Mucosa of descending colon (tissue), 3 donors: ENCODE measurements at regions not wholly inside any gene's neighbourhood (a gene's known extent, or its start where the extent isn't known, plus 50 kb on each side); places are given as distances from the start of the nearest gene placed in this dataset.

Experiments
- ATAC-seq: fragments of 200-7000 bp; cut with Tn5 transposase; one replicate; pipeline ENCODE4 v1.9.1; 2020; ENCODE audit warnings: mild to moderate bottlenecking, moderate library complexity
- DNase-seq, 3 donors: peaks; one replicate each; pipeline ENCODE4 v3.0.0-alpha.2; 2020
- H3K36me3 ChIP-seq: fragments of 200-600 bp; one replicate; pipeline ENCODE4 v1.8.0; 2021; ENCODE audit warnings: low read depth, mild to moderate bottlenecking
- H3K4me1 ChIP-seq: fragments of 200-600 bp; one replicate; pipeline ENCODE4 v1.8.0; 2021; ENCODE audit warnings: low read depth, mild to moderate bottlenecking
- H3K4me3 ChIP-seq: fragments of 200-600 bp; one replicate; pipeline ENCODE4 v1.8.0; 2021; ENCODE audit warnings: mild to moderate bottlenecking
- H3K9me3 ChIP-seq: fragments of 200-600 bp; one replicate; pipeline ENCODE4 v1.8.0; 2021; ENCODE audit warnings: mild to moderate bottlenecking
- CTCF ChIP-seq: fragments of 200-600 bp; IDR thresholded peaks from one replicate; pipeline ENCODE4 v1.8.0; 2022; ENCODE audit warnings: antibody characterized with exemption, mild to moderate bottlenecking
- intact Hi-C, 2 donors: fragments of 100-400 bp; cut with DNase I in 1 of 2; cut with micrococcal nuclease in 1 of 2; formaldehyde crosslinking; loops; one replicate each; pipeline versions ENCODE4 v1.11.0 to v1.11.1; 2022; cut with DNase I, micrococcal nuclease
- donor health status: DM: no; HTN: no; CAD: no; lungs with moderate emphysema.
- donor health status: DM: no; HTN: no; CAD: no.
- donor health status: DM: no; HTN: yes; CAD: no.

- ATAC-seq (no peak), DNase-seq (no peak)
- H3K4me1 ChIP-seq, result no peaks in the 10 kb centered on the region
- no peak for TF ChIP-seq CTCF
- intact Hi-C loops, result no loop called here
- H3K4me3 ChIP-seq, result no peak overlapping the region
- H3K36me3 ChIP-seq, result no peaks in the 10 kb centered on the region
- H3K9me3 ChIP-seq, result no peaks in the 10 kb centered on the region
Measured at GRCh38 chr11:127472505-127472904, 471.9 kb upstream of the KIRREL3 start.

- no peaks in the 10 kb centered on the region for H3K4me1 ChIP-seq
- H3K4me3 ChIP-seq, result no peak overlapping the region
- no peaks in the 10 kb centered on the region for H3K9me3 ChIP-seq
- intact Hi-C loops, result no loop called here
- TF ChIP-seq CTCF, result no peak
- DNase-seq (no peak), ATAC-seq (no peak)
- no peaks in the 10 kb centered on the region for H3K36me3 ChIP-seq
Measured at GRCh38 chr11:127471662-127472061, 471.1 kb upstream of the KIRREL3 start.

GRCh38 chr11:127470306-127470884 is 469.8 kb upstream of the KIRREL3 start:
- ATAC-seq (peak; percentile 53), DNase-seq (peak in 2 of 3 donors; percentile 25 to 33)
- no peaks in the 10 kb centered on the region for H3K36me3 ChIP-seq
- H3K4me3 ChIP-seq, result no peak overlapping the region
- no peak for TF ChIP-seq CTCF
- intact Hi-C loops, result no loop called here
- H3K4me1 ChIP-seq, result no peaks in the 10 kb centered on the region
- H3K9me3 ChIP-seq, result no peaks in the 10 kb centered on the region

GRCh38 chr11:127464325-127464724 is 463.8 kb upstream of the KIRREL3 start:
- no peaks in the 10 kb centered on the region for H3K4me1 ChIP-seq
- H3K4me3 ChIP-seq, result no peak overlapping the region
- ATAC-seq (no peak), DNase-seq (no peak)
- H3K36me3 ChIP-seq, result no peaks in the 10 kb centered on the region
- intact Hi-C loops, result no loop called here
- H3K9me3 ChIP-seq, result no peaks in the 10 kb centered on the region
- TF ChIP-seq CTCF, result no peak

- ATAC-seq, result no peak
- H3K36me3 ChIP-seq, result no peaks in the 10 kb centered on the region
- no peaks in the 10 kb centered on the region for H3K9me3 ChIP-seq
- no peak for TF ChIP-seq CTCF
- intact Hi-C loops, result no loop called here
- peaks cover 3% of the 10 kb centered on the region for H3K4me1 ChIP-seq
- DNase-seq, result no peak
- no peak overlapping the region for H3K4me3 ChIP-seq
Measured at GRCh38 chr11:127462065-127462344, 461.4 kb upstream of the KIRREL3 start.
